ENCODE measurements at regions not wholly inside any gene's neighbourhood (a gene's known extent, or its start where the extent isn't known, plus 50 kb on each side); places are given as distances from the start of the nearest gene placed in this dataset.

DNA sequence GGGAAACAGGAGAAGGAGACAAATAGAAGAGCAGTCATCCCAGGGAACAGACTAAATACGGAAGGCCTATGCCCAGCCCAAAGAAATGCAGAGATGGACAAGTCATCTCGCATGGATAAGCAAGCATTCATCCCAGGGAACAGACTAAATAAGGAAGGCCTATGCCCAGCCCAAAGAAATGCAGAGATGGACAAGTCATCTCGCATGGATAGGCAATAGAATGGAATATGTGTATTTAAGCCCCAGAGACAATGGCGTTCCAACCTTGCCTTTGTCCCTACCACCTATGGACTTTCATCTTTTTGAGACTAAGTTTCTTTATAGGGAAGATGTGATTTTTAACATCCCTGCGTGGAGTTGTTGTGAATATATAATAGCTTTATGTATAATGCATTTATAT, 242.2 kb upstream of the TNC start:
- Mint-ChIP-seq H3K9me3 (ENCODE audit: low read depth) (no peaks in the 10 kb centered on the region), H3K4me3 (ENCODE audit: low read depth) (no peak overlapping the region), H3K4me1 (ENCODE audit: low read depth) (peaks cover 9% of the 10 kb centered on the region), H3K27me3 (peaks cover 3% of the 10 kb centered on the region), H3K36me3 (ENCODE audit: insufficient read depth) (no peaks in the 10 kb centered on the region), H3K27ac (no peak overlapping the region)
- TF ChIP-seq, protein P1, sequence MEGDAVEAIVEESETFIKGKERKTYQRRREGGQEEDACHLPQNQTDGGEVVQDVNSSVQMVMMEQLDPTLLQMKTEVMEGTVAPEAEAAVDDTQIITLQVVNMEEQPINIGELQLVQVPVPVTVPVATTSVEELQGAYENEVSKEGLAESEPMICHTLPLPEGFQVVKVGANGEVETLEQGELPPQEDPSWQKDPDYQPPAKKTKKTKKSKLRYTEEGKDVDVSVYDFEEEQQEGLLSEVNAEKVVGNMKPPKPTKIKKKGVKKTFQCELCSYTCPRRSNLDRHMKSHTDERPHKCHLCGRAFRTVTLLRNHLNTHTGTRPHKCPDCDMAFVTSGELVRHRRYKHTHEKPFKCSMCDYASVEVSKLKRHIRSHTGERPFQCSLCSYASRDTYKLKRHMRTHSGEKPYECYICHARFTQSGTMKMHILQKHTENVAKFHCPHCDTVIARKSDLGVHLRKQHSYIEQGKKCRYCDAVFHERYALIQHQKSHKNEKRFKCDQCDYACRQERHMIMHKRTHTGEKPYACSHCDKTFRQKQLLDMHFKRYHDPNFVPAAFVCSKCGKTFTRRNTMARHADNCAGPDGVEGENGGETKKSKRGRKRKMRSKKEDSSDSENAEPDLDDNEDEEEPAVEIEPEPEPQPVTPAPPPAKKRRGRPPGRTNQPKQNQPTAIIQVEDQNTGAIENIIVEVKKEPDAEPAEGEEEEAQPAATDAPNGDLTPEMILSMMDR (IDR thresholded peaks at IDR 0.05; ENCODE audit: unreplicated experiment), result no peak
- DNase-seq (ENCODE audit: low spot score, unreplicated experiment), result no peak

DNA sequence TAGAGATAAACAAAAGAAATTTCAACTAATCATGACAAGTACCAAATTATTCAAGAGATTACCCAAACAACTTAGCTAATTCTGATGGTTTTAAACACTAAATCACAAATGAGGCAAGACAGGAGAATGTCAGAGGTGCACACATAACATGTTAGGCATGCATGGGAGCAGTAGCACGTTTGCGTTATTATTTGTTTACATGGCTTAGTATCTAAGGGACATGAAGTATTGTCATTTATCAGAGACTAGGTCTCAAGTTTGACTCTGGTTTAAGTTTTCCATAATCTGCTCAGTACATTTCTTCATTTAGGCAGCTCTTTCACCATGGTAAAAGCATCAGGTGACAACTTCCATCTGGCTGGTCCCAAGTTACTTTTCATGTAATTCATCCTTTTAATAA, 244.1 kb upstream of the TNC start:
- Mint-ChIP-seq H3K4me1 (ENCODE audit: low read depth) (peaks cover 10% of the 10 kb centered on the region), H3K9me3 (ENCODE audit: low read depth) (no peaks in the 10 kb centered on the region), H3K27me3 (no peaks in the 10 kb centered on the region), H3K27ac (no peak overlapping the region), H3K36me3 (ENCODE audit: insufficient read depth) (no peaks in the 10 kb centered on the region), H3K4me3 (ENCODE audit: low read depth) (no peak overlapping the region)
- TF ChIP-seq, protein P1 (IDR thresholded peaks at IDR 0.05; ENCODE audit: unreplicated experiment), result no peak
- DNase-seq (ENCODE audit: low spot score, unreplicated experiment), result no peak

DNA sequence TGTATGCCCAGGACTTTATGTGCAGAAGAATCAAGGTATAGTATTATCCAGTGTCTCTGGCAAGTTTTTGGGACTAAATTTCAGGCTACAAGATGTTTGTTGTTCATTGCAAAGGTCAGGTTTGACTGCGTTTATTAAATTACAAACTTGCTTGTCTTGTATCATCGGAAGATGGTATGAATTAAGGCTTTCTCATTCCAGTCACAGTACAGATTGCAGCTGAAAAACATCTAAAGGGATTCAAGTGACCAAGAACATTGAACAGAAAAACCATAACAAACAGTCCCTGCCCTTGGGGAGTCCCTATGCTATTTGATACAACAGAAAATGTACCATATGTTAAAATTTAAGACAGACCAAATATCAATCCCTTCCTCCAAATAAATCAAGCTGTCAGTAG, 244.7 kb upstream of the TNC start:
- H3K4me3 Mint-ChIP-seq (ENCODE audit: low read depth), result no peak overlapping the region
- peaks cover 11% of the 10 kb centered on the region for H3K4me1 Mint-ChIP-seq (ENCODE audit: low read depth)
- H3K36me3 Mint-ChIP-seq (ENCODE audit: insufficient read depth), result no peaks in the 10 kb centered on the region
- no peaks in the 10 kb centered on the region for H3K27me3 Mint-ChIP-seq
- no peak for DNase-seq (ENCODE audit: low spot score, unreplicated experiment)
- no peaks in the 10 kb centered on the region for H3K9me3 Mint-ChIP-seq (ENCODE audit: low read depth)
- TF ChIP-seq, protein P1 (IDR thresholded peaks at IDR 0.05; ENCODE audit: unreplicated experiment), result no peak
- H3K27ac Mint-ChIP-seq, result no peak overlapping the region

DNA sequence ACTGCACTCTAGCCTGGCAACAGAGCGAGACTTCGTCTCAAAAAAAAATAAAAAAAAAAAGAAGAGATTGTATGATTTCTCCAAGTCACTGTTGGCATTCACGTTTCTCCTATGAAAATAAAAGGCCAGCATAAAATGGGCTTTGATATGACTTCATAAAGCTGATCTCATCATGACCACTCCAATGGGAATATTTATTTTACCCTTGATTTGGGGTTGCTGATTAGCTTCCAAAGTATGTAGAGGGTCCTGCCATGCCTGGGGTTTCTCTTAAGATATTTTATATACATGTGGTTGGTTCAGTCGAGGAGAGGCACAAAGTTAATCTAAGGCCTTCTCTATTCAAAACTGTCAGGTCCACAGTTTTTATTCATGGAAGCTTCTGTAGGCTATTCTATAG, 247.0 kb upstream of the TNC start:
- H3K27me3 Mint-ChIP-seq, result no peaks in the 10 kb centered on the region
- no peaks in the 10 kb centered on the region for H3K36me3 Mint-ChIP-seq (ENCODE audit: insufficient read depth)
- TF ChIP-seq, protein P1 (IDR thresholded peaks at IDR 0.05; ENCODE audit: unreplicated experiment), result no peak
- DNase-seq (ENCODE audit: low spot score, unreplicated experiment), result no peak
- H3K9me3 Mint-ChIP-seq (ENCODE audit: low read depth), result no peaks in the 10 kb centered on the region
- no peak overlapping the region for H3K27ac Mint-ChIP-seq
- no peak overlapping the region for H3K4me3 Mint-ChIP-seq (ENCODE audit: low read depth)
- peaks cover 9% of the 10 kb centered on the region for H3K4me1 Mint-ChIP-seq (ENCODE audit: low read depth)

DNA sequence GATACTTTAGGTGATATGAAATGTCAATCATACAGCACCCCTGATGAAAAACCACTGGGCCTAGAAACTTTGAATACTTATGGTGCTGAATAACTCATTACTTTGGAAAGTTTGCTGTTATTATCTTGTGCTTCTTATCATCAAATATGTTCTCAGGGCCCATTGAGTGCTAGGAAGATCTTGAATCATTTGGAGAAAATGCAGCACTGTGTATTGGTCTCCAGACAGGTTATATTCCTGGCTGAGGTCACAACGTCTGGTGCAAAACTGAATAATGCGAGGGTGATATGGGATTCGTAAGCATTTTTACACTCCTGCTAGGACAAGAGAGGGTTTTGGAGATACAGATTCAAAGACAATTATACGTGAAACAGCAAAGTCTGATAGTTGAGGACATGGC, 249.4 kb upstream of the TNC start:
- H3K9me3 Mint-ChIP-seq (ENCODE audit: low read depth), result peaks cover 5% of the 10 kb centered on the region
- H3K4me3 Mint-ChIP-seq (ENCODE audit: low read depth), result no peak overlapping the region
- no peak overlapping the region for H3K27ac Mint-ChIP-seq
- TF ChIP-seq, protein P1 (IDR thresholded peaks at IDR 0.05; ENCODE audit: unreplicated experiment), result no peak
- no peaks in the 10 kb centered on the region for H3K27me3 Mint-ChIP-seq
- H3K36me3 Mint-ChIP-seq (ENCODE audit: insufficient read depth), result no peaks in the 10 kb centered on the region
- DNase-seq (ENCODE audit: low spot score, unreplicated experiment), result no peak
- peaks cover 9% of the 10 kb centered on the region for H3K4me1 Mint-ChIP-seq (ENCODE audit: low read depth)
